Right ventricle myocardium inferior (tissue), 1 donor: ENCODE measurements at regions not wholly inside any gene's neighbourhood (a gene's known extent, or its start where the extent isn't known, plus 50 kb on each side); places are given as distances from the start of the nearest gene placed in this dataset.

ENCODE experiments used
- ATAC-seq: fragments of 200-7000 bp; cut with Tn5 transposase; one replicate; pipeline ENCODE4 v1.9.1; 2020; ENCODE audit warnings: mild to moderate bottlenecking, moderate library complexity
- DNase-seq: peaks from one replicate; pipeline ENCODE4 v3.0.0; 2021; ENCODE audit errors: missing footprints
- intact Hi-C: fragments of 100-400 bp; cut with DNase I; formaldehyde crosslinking; loops from one replicate; pipeline ENCODE4 v1.11.0; 2022
- donor health status: DM: no; HTN: yes; CAD: no; lungs with severe emphysema.

- ATAC-seq: no peak
- intact Hi-C loops: no loop called here
- DNase-seq: no peak
Observed at GRCh38 chr13:106390367-106390766, 145.1 kb downstream of the EFNB2 start.

DNA sequence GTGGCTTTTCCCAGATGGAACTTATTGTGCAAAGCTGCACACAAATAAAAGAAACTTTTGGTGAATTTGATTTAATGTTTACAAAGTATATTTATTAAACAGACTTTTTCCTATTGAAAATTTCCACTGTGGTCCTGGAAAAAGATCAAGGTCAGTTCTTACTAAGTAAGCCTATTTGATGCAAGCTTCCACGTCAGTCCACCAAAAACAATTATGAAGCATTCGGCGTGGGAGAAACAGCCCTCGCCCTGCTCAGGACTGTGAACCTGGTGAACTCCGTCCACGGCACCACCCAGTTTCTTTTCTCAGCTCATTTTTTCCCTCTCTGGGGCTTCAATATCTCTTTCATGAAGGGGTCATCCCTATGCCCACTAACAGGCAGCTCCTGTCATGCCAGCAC lies 149.8 kb downstream of the EFNB2 start:
- intact Hi-C loops: no loop called here
- no peak for DNase-seq
- ATAC-seq: no peak

- ATAC-seq (no peak), DNase-seq (no peak)
- intact Hi-C loops: no loop called here
Observed at GRCh38 chr13:106384516-106384915, 150.9 kb downstream of the EFNB2 start.

DNA sequence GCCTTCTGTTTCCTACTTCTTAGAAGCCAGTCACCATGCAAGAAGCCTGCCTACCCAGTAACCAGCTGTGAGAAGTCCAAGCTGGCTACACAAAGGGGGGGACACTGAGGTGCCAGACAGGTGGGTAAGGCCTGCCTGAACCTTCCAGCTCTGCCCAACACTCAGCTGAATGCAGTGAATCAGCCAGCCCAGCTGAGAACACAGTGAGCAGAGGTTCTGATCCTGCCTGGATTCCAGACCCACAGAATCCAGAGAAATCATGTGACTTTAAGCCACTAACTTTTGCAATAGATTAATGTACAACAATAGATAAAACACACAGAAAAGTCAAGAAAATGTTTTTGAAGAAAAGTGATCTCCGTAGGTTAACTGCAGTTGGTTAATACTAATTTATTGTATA lies 151.7 kb downstream of the EFNB2 start:
- DNase-seq (no peak), ATAC-seq (no peak)
- intact Hi-C loops: no loop called here

DNA sequence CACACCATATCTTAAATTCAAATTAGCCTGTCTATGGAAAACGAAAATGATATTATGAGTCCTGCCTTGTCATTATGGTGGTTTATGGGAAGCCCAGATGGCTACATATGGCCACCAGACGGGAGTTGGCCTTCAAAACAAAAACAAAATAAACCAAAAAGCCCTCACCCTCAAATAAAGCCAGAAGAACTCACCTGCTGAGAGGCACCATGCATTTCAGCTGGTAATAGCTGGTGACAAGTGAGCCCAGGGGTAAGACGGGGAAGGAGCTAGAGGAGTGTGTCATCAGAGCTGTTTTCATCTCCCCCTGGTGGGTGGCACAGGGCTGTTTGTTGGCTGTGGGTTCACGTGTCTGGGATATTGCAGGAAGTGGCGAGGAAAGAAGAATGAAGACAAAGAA lies 152.9 kb downstream of the EFNB2 start:
- intact Hi-C loops: no loop called here
- DNase-seq (no peak), ATAC-seq (no peak)

GRCh38 chr13:106381091-106381490 lies 154.4 kb downstream of the EFNB2 start:
- ATAC-seq: no peak
- intact Hi-C loops: no loop called here
- DNase-seq: no peak

DNA sequence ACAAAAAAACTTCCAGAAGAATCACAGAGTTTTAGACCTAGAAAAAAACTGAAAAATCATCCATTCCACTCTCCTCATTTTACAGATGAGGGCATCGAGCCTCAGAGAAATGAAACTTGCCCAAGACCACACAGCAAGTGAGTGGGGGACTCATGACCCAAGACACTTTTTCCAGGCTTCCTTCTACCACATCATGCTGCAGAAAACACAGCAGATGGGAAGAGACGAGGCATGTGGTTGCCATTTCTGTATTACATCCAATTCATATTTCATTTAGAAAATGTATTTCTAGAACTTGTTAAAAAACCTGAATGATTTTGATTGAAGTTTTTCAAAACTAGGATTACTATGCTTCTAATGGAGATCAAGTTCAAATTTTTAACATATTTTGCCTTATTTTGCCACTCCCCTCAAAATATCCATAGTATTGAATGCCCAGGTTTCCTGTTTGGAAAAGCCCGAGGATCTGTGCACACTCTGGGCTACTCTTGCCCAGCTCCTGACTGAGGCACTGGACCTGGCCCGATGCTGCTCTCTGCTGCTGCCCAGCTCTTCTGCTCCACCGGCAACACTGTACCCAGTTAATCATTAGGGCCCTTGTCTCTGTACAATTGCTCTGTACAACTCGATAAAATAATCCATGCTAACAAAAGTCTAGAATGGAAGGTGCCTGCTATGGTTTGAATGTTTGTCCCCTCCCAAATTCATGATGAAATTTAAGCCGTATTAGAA lies 157.4 kb downstream of the EFNB2 start:
- intact Hi-C loops: no loop called here

DNA sequence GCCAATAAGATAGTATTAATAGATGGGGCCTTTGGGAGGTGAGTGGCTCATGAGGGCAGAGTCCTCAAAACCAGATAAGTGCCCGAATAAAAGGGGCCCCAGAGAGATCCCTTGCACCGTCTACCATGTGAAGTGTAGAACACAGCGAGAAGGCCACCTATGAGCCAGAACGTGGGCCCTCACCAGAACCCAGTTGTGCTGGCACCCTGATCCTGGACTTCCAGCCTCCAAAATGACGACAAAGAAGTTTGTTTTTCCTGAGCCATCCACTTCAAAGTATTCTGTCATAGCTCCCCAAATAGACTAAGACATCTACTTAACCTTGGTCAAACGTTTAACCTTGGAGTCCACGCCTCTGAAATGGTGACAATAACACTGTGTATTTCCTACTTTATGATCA lies 158.1 kb downstream of the EFNB2 start:
- ATAC-seq (no peak), DNase-seq (no peak)
- intact Hi-C loops: no loop called here

More for the DNA sequence above, 157.4 kb downstream of the EFNB2 start:
- no peak for ATAC-seq
- no peak for DNase-seq

- DNase-seq (no peak), ATAC-seq (no peak)
- intact Hi-C loops: no loop called here
Observed at GRCh38 chr13:106376401-106377112, 158.9 kb downstream of the EFNB2 start.

- intact Hi-C loops: no loop called here
- no peak for DNase-seq
- ATAC-seq: no peak
Observed at GRCh38 chr13:106375085-106375484, 160.4 kb downstream of the EFNB2 start.

- ATAC-seq: no peak
- DNase-seq: no peak
- intact Hi-C loops: no loop called here
Observed at GRCh38 chr13:106374631-106375030, 160.8 kb downstream of the EFNB2 start.

GRCh38 chr13:106373989-106374572 lies 161.4 kb downstream of the EFNB2 start:
- ATAC-seq: no peak
- no peak for DNase-seq
- intact Hi-C loops: no loop called here

DNA sequence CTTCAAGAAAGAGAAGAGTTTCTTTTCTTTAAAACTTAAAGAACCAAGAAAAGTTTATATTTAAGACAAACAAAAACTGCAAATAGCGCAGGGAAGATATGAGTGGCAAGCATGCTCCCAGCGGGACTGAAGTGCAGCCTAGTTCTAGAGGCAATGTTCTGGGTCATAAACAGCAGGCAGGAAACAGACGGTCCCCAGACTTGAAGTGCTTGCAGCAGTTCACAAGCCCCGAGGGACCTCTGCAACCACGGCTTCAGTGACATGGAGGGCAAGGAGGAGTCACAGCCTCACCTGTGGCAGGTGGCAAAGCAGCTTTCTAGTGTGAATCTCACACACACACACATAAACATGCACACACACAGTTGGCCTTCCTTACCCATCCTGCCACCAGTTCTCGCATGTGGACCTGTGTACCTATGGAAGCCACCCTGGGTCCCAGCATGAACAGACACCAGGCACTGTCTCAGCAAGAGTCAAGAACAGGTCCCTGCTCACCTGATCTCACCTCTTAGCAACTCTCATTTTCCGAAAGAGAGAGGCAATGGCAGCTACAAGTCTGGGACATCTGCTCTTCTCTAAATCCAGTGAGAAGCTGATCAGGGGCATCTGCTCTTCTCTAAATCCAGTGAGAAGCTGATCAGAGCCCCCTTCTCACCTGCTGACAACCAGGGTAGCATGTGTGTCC lies 162.0 kb downstream of the EFNB2 start:
- intact Hi-C loops: no loop called here
- ATAC-seq: no peak
- DNase-seq: no peak

DNA sequence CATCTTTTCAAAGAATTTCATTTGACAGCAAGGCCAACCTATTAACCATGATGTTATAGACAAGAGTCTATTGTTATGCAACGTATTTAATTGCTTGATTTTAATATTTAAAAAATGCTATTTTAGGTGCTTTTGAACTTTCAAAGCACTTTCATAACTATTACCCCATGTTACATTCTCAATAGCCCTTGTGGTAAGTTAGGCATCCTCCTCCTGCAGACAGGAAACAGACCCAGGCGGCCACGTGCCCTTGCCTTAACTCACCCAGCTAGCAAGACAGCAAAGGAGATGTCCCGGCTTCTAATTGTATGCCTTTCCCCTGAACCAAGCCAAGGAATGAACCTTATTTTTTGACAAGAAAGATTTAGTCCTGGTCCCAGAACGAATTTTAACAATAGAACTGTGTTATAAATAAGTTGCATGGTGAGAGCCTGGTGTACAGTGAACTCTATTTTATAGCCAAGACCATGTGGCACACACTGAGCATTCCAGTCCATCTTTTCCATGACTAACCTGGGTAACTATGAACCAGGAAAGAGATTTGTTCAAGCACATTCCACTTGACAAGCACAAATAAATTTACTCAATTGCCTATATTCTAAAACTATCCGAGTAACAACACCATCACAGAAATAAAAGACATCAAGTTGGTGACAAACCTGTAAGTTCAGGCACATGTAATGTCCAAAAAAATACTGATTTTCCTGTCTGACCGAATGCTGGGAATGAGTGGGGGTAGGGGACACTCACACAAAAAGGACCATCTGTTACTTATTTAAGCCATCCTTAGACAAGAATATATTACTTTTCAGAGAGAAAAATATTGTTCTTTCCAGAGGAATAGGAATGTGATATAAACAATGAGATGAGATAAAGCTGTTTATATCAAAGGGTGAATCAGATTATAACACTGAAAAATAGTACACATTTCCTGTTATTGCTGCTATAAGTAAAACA lies 163.0 kb downstream of the EFNB2 start:
- DNase-seq (no peak), ATAC-seq (no peak)
- intact Hi-C loops: no loop called here

GRCh38 chr13:106371024-106371423 lies 164.4 kb downstream of the EFNB2 start:
- intact Hi-C loops: no loop called here
- DNase-seq (no peak), ATAC-seq (no peak)

DNA sequence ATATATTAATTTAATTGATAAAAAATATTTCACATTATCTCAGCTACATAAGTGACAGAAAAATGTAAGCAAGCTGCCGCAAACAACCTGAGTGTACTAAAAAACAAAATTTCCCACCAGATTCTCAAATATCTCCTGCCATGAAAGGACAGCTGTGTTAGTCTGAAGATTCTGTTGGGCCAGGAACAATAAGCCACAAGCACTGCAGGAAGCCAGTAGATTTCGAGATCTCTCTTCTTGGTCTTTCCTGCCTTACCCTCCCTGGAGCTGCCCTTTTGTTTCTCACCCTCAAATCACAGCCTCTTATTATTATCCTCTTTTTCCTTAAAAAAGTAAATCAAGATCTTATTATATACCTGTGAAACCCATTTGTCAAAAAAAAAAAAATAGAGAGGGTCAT lies 165.6 kb downstream of the EFNB2 start:
- intact Hi-C loops: no loop called here

DNA sequence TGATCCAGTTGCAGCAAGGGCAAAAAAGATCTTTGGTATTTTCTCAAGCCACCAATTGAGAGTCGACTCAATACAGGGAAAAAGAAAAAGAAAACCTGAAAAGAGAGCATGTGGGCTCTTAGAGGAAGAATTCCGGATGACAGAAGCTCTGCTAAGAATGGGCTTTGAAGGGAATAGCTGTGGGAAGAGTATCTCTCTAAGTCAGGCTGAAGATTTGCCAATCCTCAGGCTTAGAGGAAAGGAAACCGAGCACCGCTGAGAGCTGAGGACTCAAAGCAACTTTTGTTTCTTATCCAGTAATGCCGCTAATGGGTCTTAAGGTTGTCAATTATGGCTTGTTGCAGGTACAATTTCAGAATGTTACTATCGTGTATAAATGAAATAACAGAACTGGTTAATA lies 166.4 kb downstream of the EFNB2 start:
- intact Hi-C loops: no loop called here
- ATAC-seq (no peak), DNase-seq (no peak)

More for the DNA sequence above, 165.6 kb downstream of the EFNB2 start:
- no peak for ATAC-seq
- DNase-seq: no peak

GRCh38 chr13:106367361-106367971 lies 168.0 kb downstream of the EFNB2 start:
- ATAC-seq (no peak), DNase-seq (no peak)
- intact Hi-C loops: no loop called here
